KMS-11 (cell line): ENCODE measurements at regions not wholly inside any gene's neighbourhood (a gene's known extent, or its start where the extent isn't known, plus 50 kb on each side); places are given as distances from the start of the nearest gene placed in this dataset.

ENCODE experiments used
- H2AFZ ChIP-seq: fragments of 200-600 bp; sonication (generic); 2 replicates; pipeline ENCODE4 v1.6.1; 2016; ENCODE audit warnings: antibody characterized with exemption, mixed run types, low read depth
- H3K27ac ChIP-seq: fragments of 200-600 bp; sonication (generic); 2 replicates; pipeline ENCODE4 v1.6.1; 2016; ENCODE audit warnings: mild to moderate bottlenecking, mixed run types
- H3K27me3 ChIP-seq: fragments of 200-600 bp; sonication (generic); 2 replicates; pipeline ENCODE4 v1.6.1; 2017; ENCODE audit warnings: mild to moderate bottlenecking, low read depth, mixed run types, moderate library complexity; ENCODE audit not compliant: insufficient read depth
- H3K36me3 ChIP-seq: fragments of 200-600 bp; sonication (generic); 2 replicates; pipeline ENCODE4 v1.6.1; 2017; ENCODE audit warnings: mild to moderate bottlenecking, mixed run types; ENCODE audit not compliant: insufficient read depth
- H3K4me1 ChIP-seq: fragments of 200-600 bp; sonication (generic); 2 replicates; pipeline ENCODE4 v1.6.1; 2016; ENCODE audit warnings: mild to moderate bottlenecking, low read depth, mixed run types; ENCODE audit not compliant: poor library complexity, severe bottlenecking
- H3K4me2 ChIP-seq: fragments of 200-600 bp; sonication (generic); 2 replicates; pipeline ENCODE4 v1.7.0; 2016; ENCODE audit warnings: mild to moderate bottlenecking, mixed run types
- H3K4me3 ChIP-seq: fragments of 200-600 bp; sonication (generic); IDR thresholded peaks from 2 replicates; pipeline ENCODE4 v1.6.1; 2017; ENCODE audit warnings: low read depth, low read length, mixed read lengths; ENCODE audit not compliant: insufficient read depth
- H3K79me2 ChIP-seq: fragments of 200-600 bp; sonication (generic); 2 replicates; pipeline ENCODE4 v1.6.1; 2016; ENCODE audit warnings: low read depth, mixed run types; ENCODE audit not compliant: insufficient read depth
- H3K9ac ChIP-seq: fragments of 200-600 bp; sonication (generic); 2 replicates; pipeline ENCODE4 v1.6.1; 2016; ENCODE audit warnings: mild to moderate bottlenecking, mixed run types
- H4K20me1 ChIP-seq: fragments of 200-600 bp; sonication (generic); 2 replicates; pipeline ENCODE4 v1.6.1; 2016; ENCODE audit warnings: mild to moderate bottlenecking, mixed run types; ENCODE audit not compliant: insufficient read depth
- TF ChIP-seq, protein P1 (sequence below): fragments of 200-600 bp; sonication (generic); conservative IDR thresholded peaks from 2 replicates; pipeline ENCODE4 v1.6.1; 2017; ENCODE audit warnings: low read depth, mild to moderate bottlenecking, antibody characterized with exemption, low read length, moderate library complexity, mixed read lengths

DNA sequence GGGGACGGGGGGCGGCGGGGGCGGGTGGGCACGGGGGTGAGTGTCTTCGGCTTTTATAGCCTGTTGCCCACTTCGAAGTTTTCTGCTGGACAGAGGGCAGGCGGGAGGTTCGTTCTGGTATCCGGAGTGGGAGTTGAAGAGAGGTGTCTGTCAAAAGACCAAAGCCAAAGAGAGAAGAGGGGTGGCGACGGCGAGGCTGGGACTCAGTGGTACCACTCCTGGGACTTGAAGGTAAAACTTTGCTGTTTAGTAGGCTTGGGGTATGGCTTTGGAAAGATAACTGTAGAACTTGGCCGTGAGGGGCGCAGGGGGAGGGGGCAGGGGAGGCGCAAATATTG lies 215.8 kb upstream of the DTNA start:
- H3K9ac ChIP-seq: peak overlapping the region; percentile 19; the same call in 1 of the 2 replicates
- no peaks in the 10 kb centered on the region; the same call in 1 of the 2 replicates for H4K20me1 ChIP-seq
- H3K4me3 ChIP-seq: no peak overlapping the region
- no peaks in the 10 kb centered on the region for H3K27me3 ChIP-seq
- H3K36me3 ChIP-seq: no peaks in the 10 kb centered on the region
- H3K79me2 ChIP-seq: peaks cover 44% of the 10 kb centered on the region; the same call in 1 of the 2 replicates
- H3K4me1 ChIP-seq: peaks cover 40% of the 10 kb centered on the region
- H2AFZ ChIP-seq: no peak overlapping the region
- H3K4me2 ChIP-seq: peak overlapping the region; percentile 51; the same call in 1 of the 2 replicates
- TF ChIP-seq, protein P1, sequence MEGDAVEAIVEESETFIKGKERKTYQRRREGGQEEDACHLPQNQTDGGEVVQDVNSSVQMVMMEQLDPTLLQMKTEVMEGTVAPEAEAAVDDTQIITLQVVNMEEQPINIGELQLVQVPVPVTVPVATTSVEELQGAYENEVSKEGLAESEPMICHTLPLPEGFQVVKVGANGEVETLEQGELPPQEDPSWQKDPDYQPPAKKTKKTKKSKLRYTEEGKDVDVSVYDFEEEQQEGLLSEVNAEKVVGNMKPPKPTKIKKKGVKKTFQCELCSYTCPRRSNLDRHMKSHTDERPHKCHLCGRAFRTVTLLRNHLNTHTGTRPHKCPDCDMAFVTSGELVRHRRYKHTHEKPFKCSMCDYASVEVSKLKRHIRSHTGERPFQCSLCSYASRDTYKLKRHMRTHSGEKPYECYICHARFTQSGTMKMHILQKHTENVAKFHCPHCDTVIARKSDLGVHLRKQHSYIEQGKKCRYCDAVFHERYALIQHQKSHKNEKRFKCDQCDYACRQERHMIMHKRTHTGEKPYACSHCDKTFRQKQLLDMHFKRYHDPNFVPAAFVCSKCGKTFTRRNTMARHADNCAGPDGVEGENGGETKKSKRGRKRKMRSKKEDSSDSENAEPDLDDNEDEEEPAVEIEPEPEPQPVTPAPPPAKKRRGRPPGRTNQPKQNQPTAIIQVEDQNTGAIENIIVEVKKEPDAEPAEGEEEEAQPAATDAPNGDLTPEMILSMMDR: no peak
- H3K27ac ChIP-seq: no peak overlapping the region

DNA sequence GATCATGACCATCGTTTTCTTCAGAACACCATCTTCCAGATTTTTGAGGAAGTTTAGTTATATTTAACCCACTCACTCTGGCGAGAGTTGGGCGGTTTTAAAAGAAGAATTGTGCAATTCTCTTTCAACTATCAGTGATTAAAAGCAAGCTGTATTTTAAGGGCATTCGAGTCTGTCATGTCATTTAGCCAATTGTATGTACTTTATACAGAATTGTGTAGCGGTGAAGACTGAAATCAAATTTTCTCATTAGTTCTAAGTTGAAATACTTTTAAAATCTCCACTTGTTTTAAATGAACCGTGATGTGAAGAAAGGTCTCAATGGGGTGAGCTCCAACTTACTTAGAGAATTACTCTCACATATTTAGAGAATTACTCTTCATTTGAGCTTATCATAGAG lies 214.6 kb upstream of the DTNA start:
- no peak overlapping the region for H3K4me3 ChIP-seq
- H3K36me3 ChIP-seq: no peaks in the 10 kb centered on the region
- no peak overlapping the region for H3K4me2 ChIP-seq
- no peak overlapping the region for H2AFZ ChIP-seq
- TF ChIP-seq, protein P1: no peak
- H3K4me1 ChIP-seq: peaks cover 40% of the 10 kb centered on the region
- H3K27me3 ChIP-seq: no peaks in the 10 kb centered on the region
- H3K79me2 ChIP-seq: peaks cover 55% of the 10 kb centered on the region; the same call in 1 of the 2 replicates
- no peak overlapping the region for H3K27ac ChIP-seq
- H4K20me1 ChIP-seq: no peaks in the 10 kb centered on the region; the same call in 1 of the 2 replicates
- no peak overlapping the region for H3K9ac ChIP-seq

DNA sequence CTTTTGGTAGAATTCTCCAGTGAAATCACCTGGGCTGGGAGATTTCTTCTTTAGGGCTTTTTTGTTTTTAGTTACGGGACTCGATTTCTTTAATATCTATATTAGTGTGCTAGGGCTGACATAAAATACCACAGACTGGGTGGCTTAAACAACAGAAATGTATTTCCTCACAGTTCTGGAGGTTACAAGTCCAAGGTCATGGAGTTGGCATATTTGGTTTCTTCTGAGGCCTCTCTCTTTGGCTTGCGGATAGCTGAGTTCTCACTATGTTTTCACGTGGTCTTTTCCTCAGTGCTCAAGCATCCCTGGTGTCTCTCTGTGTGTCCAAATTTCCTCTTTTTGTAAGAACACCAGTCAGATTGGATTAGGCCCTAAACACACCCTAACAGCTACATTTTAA lies 208.5 kb upstream of the DTNA start:
- Histone ChIP-seq H4K20me1 (no peaks in the 10 kb centered on the region), H2AFZ (no peak overlapping the region), H3K4me1 (peaks cover 25% of the 10 kb centered on the region), H3K4me3 (no peak overlapping the region), H3K36me3 (no peaks in the 10 kb centered on the region), H3K79me2 (peaks cover 60% of the 10 kb centered on the region; the same call in 1 of the 2 replicates), H3K4me2 (no peak overlapping the region), H3K27me3 (no peaks in the 10 kb centered on the region), H3K9ac (no peak overlapping the region), H3K27ac (no peak overlapping the region)
- TF ChIP-seq, protein P1: no peak

DNA sequence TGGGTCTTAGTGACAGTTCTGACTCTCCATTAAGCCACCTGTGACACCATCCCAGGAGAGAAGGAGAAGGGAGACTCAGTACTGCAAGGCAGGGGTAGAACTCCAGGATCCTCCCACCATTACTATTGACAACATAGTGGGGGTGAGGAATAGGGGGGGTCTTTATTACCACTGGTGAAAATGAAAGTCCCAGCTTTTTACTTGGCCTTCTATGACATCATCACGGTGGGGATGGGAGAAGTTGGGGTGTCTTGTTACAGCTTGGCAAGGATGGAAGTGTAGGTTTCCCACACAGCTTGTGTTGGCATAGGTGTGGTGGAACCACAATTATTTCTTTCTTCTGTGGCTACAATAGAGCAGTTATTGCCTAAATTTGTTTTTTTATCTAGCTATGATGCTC lies 203.9 kb upstream of the DTNA start:
- peaks cover 45% of the 10 kb centered on the region for H3K79me2 ChIP-seq
- no peaks in the 10 kb centered on the region for H3K36me3 ChIP-seq
- TF ChIP-seq, protein P1: no peak
- no peaks in the 10 kb centered on the region for H4K20me1 ChIP-seq
- H3K4me3 ChIP-seq: no peak overlapping the region
- peaks cover 59% of the 10 kb centered on the region for H3K4me1 ChIP-seq
- no peak overlapping the region for H2AFZ ChIP-seq
- H3K27ac ChIP-seq: no peak overlapping the region
- H3K9ac ChIP-seq: no peak overlapping the region
- no peaks in the 10 kb centered on the region for H3K27me3 ChIP-seq
- 0 out of 2 replicates have a peak overlapping the region, but pooled peaks have one; percentile 11 for H3K4me2 ChIP-seq
